Right lobe of liver (tissue), 6 donors: ENCODE measurements at regions not wholly inside any gene's neighbourhood (a gene's known extent, or its start where the extent isn't known, plus 50 kb on each side); places are given as distances from the start of the nearest gene placed in this dataset.

Experiments used
- ATAC-seq, 4 donors: fragments of 200-7000 bp; cut with Tn5 transposase; one replicate each; pipeline ENCODE4 v1.9.1; 2020; ENCODE audit warnings: mild to moderate bottlenecking in 4 of 4, moderate library complexity in 4 of 4
- DNase-seq, 3 donors: peaks; one replicate each; pipeline ENCODE4 v3.0.0-alpha.2; 2020
- H3K27ac ChIP-seq, 3 donors: fragments of 200-600 bp; one replicate each; pipeline ENCODE4 v1.8.0; 2022
- H3K27me3 ChIP-seq, 2 donors: fragments of 200-600 bp; one replicate each; pipeline ENCODE4 v1.8.0; 2022
- H3K36me3 ChIP-seq, 4 donors: fragments of 200-600 bp; sonication (generic) in 1 of 4; one replicate each; pipeline versions ENCODE4 v1.5.1 to v1.8.0; 2017 to 2022; ENCODE audit warnings: control low read depth in 1 of 4
- H3K4me1 ChIP-seq, 4 donors: fragments of 200-600 bp; sonication (generic) in 1 of 4; one replicate each; pipeline versions ENCODE4 v1.5.1 to v1.8.0; 2017 to 2022; ENCODE audit warnings: control low read depth in 1 of 4
- H3K4me3 ChIP-seq, 3 donors: fragments of 200-600 bp; one replicate each; pipeline ENCODE4 v1.8.0; 2022
- H3K9me3 ChIP-seq, 4 donors: fragments of 200-600 bp; sonication (generic) in 1 of 4; one replicate each; pipeline versions ENCODE4 v1.5.1 to v1.8.0; 2017 to 2022; ENCODE audit warnings: control low read depth in 1 of 4
- CTCF ChIP-seq, 4 donors: fragments of 200-600 bp in 3 of 4; fragments of 450-650 bp in 1 of 4; IDR thresholded peaks; one replicate each; pipeline versions ENCODE4 v1.5.1 to v1.8.0; 2016 to 2022; ENCODE audit warnings: antibody characterized with exemption in 4 of 4, mild to moderate bottlenecking in 2 of 4
- POLR2A ChIP-seq: fragments of 450-650 bp; IDR thresholded peaks from one replicate; pipeline ENCODE4 v1.6.1; 2017; ENCODE audit warnings: antibody characterized with exemption, mild to moderate bottlenecking
- WGBS: methylation state at CpG from one replicate; pipeline ENCODE4 v1.1.6; 2018; ENCODE audit warnings: low coverage, low lambda C conversion rate; ENCODE audit not compliant: insufficient coverage; ENCODE audit errors: missing lambda C conversion rate; 5-methylcytosine and 5-hydroxymethylcytosine counted together
- intact Hi-C, 2 donors: fragments of 100-400 bp; cut with DNase I; formaldehyde crosslinking; loops; one replicate each; pipeline versions ENCODE4 v1.11.2 to v1.14.1; 2022
- donor health status: DM: no; HTN: yes; CAD: no.
- donor health status: DM: no; HTN: no; CAD: no.
- donor health status: DM: no; HTN: no; CAD: no.
- donor health status: DM: no; HTN: yes; CAD: no.
- donor health status: DM: no; HTN: yes; CAD: no.

- no peaks in the 10 kb centered on the region for H3K36me3 ChIP-seq
- H3K4me1 ChIP-seq, result no peaks in the 10 kb centered on the region
- no peak overlapping the region for H3K27ac ChIP-seq
- H3K27me3 ChIP-seq, result no peaks in the 10 kb centered on the region
- no peaks in the 10 kb centered on the region for H3K9me3 ChIP-seq
- ATAC-seq, result no peak
- intact Hi-C loops, result no loop called here
- no peak for TF ChIP-seq CTCF (IDR thresholded peaks at IDR 0.05)
- no peak for TF ChIP-seq POLR2A
- no peak overlapping the region for H3K4me3 ChIP-seq
- no peak for DNase-seq
- WGBS, result 54% methylated on average over 5 of the region's 5 CpGs
Observed at GRCh38 chr7:116621649-116622048, 50.3 kb upstream of the MET start.
